PC-3 (cell line): ENCODE measurements at regions not wholly inside any gene's neighbourhood (a gene's known extent, or its start where the extent isn't known, plus 50 kb on each side); places are given as distances from the start of the nearest gene placed in this dataset.

Experiments
- ATAC-seq: fragments of 200-7000 bp; cut with Tn5 transposase; 2 replicates; pipeline ENCODE4 v1.9.1; 2020; ENCODE audit warnings: mild to moderate bottlenecking, moderate library complexity
- BruUV-seq: library from RNA; stranded (reverse); fragments of 400-500 nt; replicated peaks from 2 replicates; lab custom pipeline; 2021; lab: Mats Ljungman, UMichigan
- CTCF ChIA-PET: fragments of 300-600 bp; sonication (Branson Sonifier 250); formaldehyde crosslinking; loops from one replicate; lab custom pipeline; 2022; ENCODE audit warnings: antibody characterized with exemption; lab: Charles Lee
- POLR2A ChIA-PET: fragments of 300-600 bp; sonication (Branson Sonifier 250); formaldehyde crosslinking; loops from one replicate; lab custom pipeline; 2022; ENCODE audit warnings: antibody characterized with exemption; ENCODE audit not compliant: unreplicated experiment; lab: Charles Lee
- DNase-seq: peaks from one replicate; pipeline ENCODE4 v3.0.0-alpha.2; 2015
- H2AFZ ChIP-seq: fragments of 300-600 bp; sonication (generic); 2 replicates; pipeline ENCODE4 v1.6.0; 2016; ENCODE audit warnings: antibody characterized with exemption, low read length
- H3F3A ChIP-seq: fragments of 300-600 bp; sonication (generic); one replicate; pipeline ENCODE4 v1.6.0; 2017; ENCODE audit warnings: antibody characterized with exemption, low read length, control low read depth, mild to moderate bottlenecking; ENCODE audit not compliant: unreplicated experiment
- H3K27ac ChIP-seq: fragments of 300-600 bp; sonication (generic); 2 replicates; pipeline ENCODE4 v1.5.1; 2016; ENCODE audit warnings: mild to moderate bottlenecking, low read length
- H3K27me3 ChIP-seq: fragments of 300-600 bp; sonication (generic); 2 replicates; pipeline ENCODE4 v1.6.1; 2016; ENCODE audit warnings: low read length, mixed read lengths
- H3K36me3 ChIP-seq: fragments of 300-600 bp; sonication (generic); 2 replicates; pipeline ENCODE4 v1.6.1; 2016; ENCODE audit warnings: low read depth, mixed run types, low read length, mixed read lengths
- H3K4me1 ChIP-seq: fragments of 300-600 bp; sonication (generic); 2 replicates; pipeline ENCODE4 v1.5.1; 2016; ENCODE audit warnings: low read length; ENCODE audit not compliant: insufficient read depth
- H3K4me2 ChIP-seq: fragments of 300-600 bp; sonication (generic); 2 replicates; pipeline ENCODE4 v1.6.0; 2016; ENCODE audit warnings: low read length
- H3K4me3 ChIP-seq: fragments of 300-600 bp; sonication (generic); 2 replicates; pipeline ENCODE4 v1.5.1; 2016; ENCODE audit warnings: mild to moderate bottlenecking, low read length, mixed read lengths
- H3K79me2 ChIP-seq: fragments of 300-600 bp; sonication (generic); 2 replicates; pipeline ENCODE4 v1.6.1; 2017; ENCODE audit warnings: low read length, mixed read lengths
- H3K9ac ChIP-seq: fragments of 300-600 bp; sonication (generic); 2 replicates; pipeline ENCODE4 v1.6.0; 2016; ENCODE audit warnings: mild to moderate bottlenecking, low read length
- H3K9me2 ChIP-seq: fragments of 300-600 bp; sonication (generic); replicated peaks from 2 replicates; pipeline ENCODE4 v1.6.1; 2016; ENCODE audit warnings: mixed run types, low read length, mixed read lengths
- H3K9me3 ChIP-seq: fragments of 300-600 bp; sonication (generic); 2 replicates; pipeline ENCODE4 v1.6.1; 2016; ENCODE audit warnings: low read length, mixed read lengths
- H4K20me1 ChIP-seq: fragments of 300-600 bp; sonication (generic); 2 replicates; pipeline ENCODE4 v1.6.1; 2016; ENCODE audit warnings: low read length, mixed read lengths
- EZH2 ChIP-seq: fragments of 300-600 bp; sonication (generic); IDR thresholded peaks from one replicate; pipeline ENCODE4 v1.6.1; 2017; ENCODE audit warnings: antibody characterized with exemption, mild to moderate bottlenecking, low read length; ENCODE audit not compliant: unreplicated experiment
- EZH2phosphoT487 ChIP-seq: fragments of 300-600 bp; sonication (generic); IDR thresholded peaks from 2 replicates; pipeline ENCODE4 v1.6.1; 2018; ENCODE audit warnings: mild to moderate bottlenecking, antibody characterized with exemption, low read length, borderline replicate concordance
- intact Hi-C: fragments of 100-400 bp; cut with micrococcal nuclease; formaldehyde crosslinking; loops from 2 replicates; pipeline ENCODE4 v1.9.0; 2023
- TF ChIP-seq, protein P1 (sequence below): fragments of 300-600 bp; sonication (generic); conservative IDR thresholded peaks from 2 replicates; pipeline ENCODE4 v1.5.1; 2017; ENCODE audit warnings: antibody characterized with exemption, low read depth, mild to moderate bottlenecking, low read length

DNA sequence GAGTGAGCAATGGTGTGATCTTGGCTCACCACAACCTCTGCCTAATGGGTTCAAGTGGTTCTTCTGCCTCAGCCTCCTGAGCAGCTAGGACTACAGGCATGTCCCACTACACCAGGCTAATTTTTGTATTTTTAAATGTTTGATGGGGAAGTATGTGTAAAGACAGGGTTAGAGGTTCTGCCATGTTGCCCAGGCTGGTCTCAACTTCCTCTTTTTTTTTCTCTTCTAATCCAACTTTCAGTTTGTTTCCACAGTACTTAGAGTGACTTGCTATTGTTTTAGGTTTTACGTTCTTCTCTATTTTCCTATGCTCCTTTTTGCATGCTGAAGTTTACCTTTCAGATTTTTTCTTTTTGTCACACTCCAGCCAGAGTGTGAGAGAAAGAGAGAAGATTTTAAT lies 1433.0 kb downstream of the UQCRFS1 start:
- POLR2A ChIA-PET: no interaction called here

DNA sequence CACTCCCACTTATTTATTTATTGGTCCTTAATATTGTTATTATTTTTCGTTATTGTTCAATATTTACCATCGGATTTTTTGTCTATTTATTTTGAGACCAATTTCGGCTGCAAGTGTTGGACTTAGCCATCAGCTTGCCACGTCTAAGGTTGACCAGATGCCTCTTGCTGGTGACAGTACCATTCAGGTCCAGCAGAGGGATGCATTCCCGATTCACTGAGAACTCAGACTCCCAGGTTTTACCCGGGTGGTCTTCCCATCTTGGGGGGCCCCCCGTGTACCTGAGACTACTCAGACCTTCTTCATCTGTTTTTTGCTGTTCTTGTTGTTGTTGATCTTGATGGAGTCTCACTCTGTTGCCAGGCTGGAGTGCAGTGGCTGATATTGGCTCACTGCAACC lies 1435.2 kb downstream of the UQCRFS1 start:
- no peaks in the 10 kb centered on the region for H3K9me2 ChIP-seq
- H2AFZ ChIP-seq: no peak overlapping the region
- no peak overlapping the region for H3K4me3 ChIP-seq
- H3K9me3 ChIP-seq: no peaks in the 10 kb centered on the region
- H3K27ac ChIP-seq: no peak overlapping the region
- H3K27me3 ChIP-seq: no peaks in the 10 kb centered on the region
- DNase-seq (no peak), ATAC-seq (no peak)
- ChIA-PET POLR2A (no interaction called here), CTCF (no interaction called here)
- no peak for TF ChIP-seq EZH2
- TF ChIP-seq, protein P1, sequence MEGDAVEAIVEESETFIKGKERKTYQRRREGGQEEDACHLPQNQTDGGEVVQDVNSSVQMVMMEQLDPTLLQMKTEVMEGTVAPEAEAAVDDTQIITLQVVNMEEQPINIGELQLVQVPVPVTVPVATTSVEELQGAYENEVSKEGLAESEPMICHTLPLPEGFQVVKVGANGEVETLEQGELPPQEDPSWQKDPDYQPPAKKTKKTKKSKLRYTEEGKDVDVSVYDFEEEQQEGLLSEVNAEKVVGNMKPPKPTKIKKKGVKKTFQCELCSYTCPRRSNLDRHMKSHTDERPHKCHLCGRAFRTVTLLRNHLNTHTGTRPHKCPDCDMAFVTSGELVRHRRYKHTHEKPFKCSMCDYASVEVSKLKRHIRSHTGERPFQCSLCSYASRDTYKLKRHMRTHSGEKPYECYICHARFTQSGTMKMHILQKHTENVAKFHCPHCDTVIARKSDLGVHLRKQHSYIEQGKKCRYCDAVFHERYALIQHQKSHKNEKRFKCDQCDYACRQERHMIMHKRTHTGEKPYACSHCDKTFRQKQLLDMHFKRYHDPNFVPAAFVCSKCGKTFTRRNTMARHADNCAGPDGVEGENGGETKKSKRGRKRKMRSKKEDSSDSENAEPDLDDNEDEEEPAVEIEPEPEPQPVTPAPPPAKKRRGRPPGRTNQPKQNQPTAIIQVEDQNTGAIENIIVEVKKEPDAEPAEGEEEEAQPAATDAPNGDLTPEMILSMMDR: no peak
- no peak for TF ChIP-seq EZH2phosphoT487
- no peaks in the 10 kb centered on the region for H3K4me1 ChIP-seq
- BruUV-seq: no TSS peak
- no peak overlapping the region for H3K4me2 ChIP-seq
- intact Hi-C loops: no loop called here
- no peaks in the 10 kb centered on the region for H3K79me2 ChIP-seq
- H3K9ac ChIP-seq: no peak overlapping the region
- peaks cover 25% of the 10 kb centered on the region; the same call in 1 of the 2 replicates for H3K36me3 ChIP-seq
- no peaks in the 10 kb centered on the region for H4K20me1 ChIP-seq
- no peaks in the 10 kb centered on the region for H3F3A ChIP-seq

More for the DNA sequence above, 1433.0 kb downstream of the UQCRFS1 start:
- TF ChIP-seq EZH2phosphoT487 (no peak), EZH2 (no peak)
- TF ChIP-seq, protein P1: no peak
- Histone ChIP-seq H3F3A (no peaks in the 10 kb centered on the region), H2AFZ (no peak overlapping the region), H3K27me3 (no peaks in the 10 kb centered on the region), H3K79me2 (peaks cover 3% of the 10 kb centered on the region; the same call in 1 of the 2 replicates), H3K4me3 (no peak overlapping the region), H3K9me2 (no peaks in the 10 kb centered on the region), H3K4me1 (no peaks in the 10 kb centered on the region), H3K27ac (no peak overlapping the region), H4K20me1 (no peaks in the 10 kb centered on the region), H3K9me3 (no peaks in the 10 kb centered on the region), H3K4me2 (no peak overlapping the region), H3K36me3 (peaks cover 8% of the 10 kb centered on the region; the same call in 1 of the 2 replicates), H3K9ac (no peak overlapping the region)
- CTCF ChIA-PET: no interaction called here
- intact Hi-C loops: no loop called here
- no TSS peak for BruUV-seq
- ATAC-seq (no peak), DNase-seq (no peak)

DNA sequence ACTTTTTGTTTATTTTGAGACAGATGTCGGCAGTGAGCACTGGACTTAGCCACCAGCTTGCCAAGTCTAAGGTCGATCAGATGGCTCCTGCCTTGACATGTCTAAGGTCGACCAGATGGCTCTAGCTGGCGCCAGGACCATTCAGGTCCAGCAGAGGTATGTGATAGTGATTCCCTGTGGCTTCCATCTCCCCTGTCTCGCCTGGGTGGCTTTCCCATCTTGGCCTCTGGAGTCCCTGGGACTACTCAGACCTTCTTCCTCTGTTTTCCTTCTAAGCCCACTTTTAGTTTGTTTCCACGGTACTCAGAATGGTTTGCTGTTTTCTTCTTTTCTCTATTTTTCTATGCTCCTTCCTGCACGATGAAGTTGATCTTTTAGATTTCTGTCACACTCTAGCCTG lies 1435.7 kb downstream of the UQCRFS1 start:
- ChIA-PET POLR2A (no interaction called here), CTCF (no interaction called here)
- ATAC-seq (no peak), DNase-seq (no peak)
- Histone ChIP-seq H3K9me2 (no peaks in the 10 kb centered on the region), H3K4me2 (no peak overlapping the region), H2AFZ (no peak overlapping the region), H3F3A (no peaks in the 10 kb centered on the region), H3K27me3 (no peaks in the 10 kb centered on the region), H3K4me1 (no peaks in the 10 kb centered on the region), H3K79me2 (no peaks in the 10 kb centered on the region), H3K4me3 (no peak overlapping the region), H3K9ac (no peak overlapping the region), H3K27ac (no peak overlapping the region), H3K9me3 (no peaks in the 10 kb centered on the region), H4K20me1 (no peaks in the 10 kb centered on the region), H3K36me3 (peaks cover 25% of the 10 kb centered on the region; the same call in 1 of the 2 replicates)
- TF ChIP-seq EZH2phosphoT487 (no peak), EZH2 (no peak)
- TF ChIP-seq, protein P1: no peak
- intact Hi-C loops: no loop called here
- BruUV-seq: no TSS peak
